HEK293 (cell line): ENCODE measurements at regions not wholly inside any gene's neighbourhood (a gene's known extent, or its start where the extent isn't known, plus 50 kb on each side); places are given as distances from the start of the nearest gene placed in this dataset.

Experiments
- CTCF ChIA-PET: fragments of 350-600 bp; formaldehyde crosslinking; extraction: SDS; loops from one replicate; lab custom pipeline; 2021; ENCODE audit warnings: antibody characterized with exemption; lab: Yijun Ruan, JAX
- POLR2A ChIA-PET: fragments of 300-600 bp; formaldehyde crosslinking; extraction: SDS; loops from one replicate; lab custom pipeline; 2020; ENCODE audit warnings: antibody characterized with exemption, inconsistent platforms; lab: Yijun Ruan, JAX
- H3K27ac ChIP-seq: fragments of 200-500 bp; sonication (Bioruptor generic); 2 replicates; pipeline ENCODE4 v1.5.1; 2014; ENCODE audit warnings: low read depth, low read length, control low read depth, inconsistent platforms; ENCODE audit errors: extremely low read depth
- H3K36me3 ChIP-seq, 2 experiments: fragments of 200-500 bp in 1 of 2; sonication (Bioruptor generic) in 1 of 2; 1 replicate in 1 of 2; 2 replicates in 1 of 2; pipeline ENCODE4 v1.5.1; 2014 to 2017; ENCODE audit warnings: inconsistent platforms in 2 of 2, low read length in 2 of 2; ENCODE audit not compliant: control insufficient read depth in 2 of 2, insufficient read depth in 1 of 2
- H3K4me1 ChIP-seq: fragments of 200-500 bp; sonication (Bioruptor generic); 2 replicates; pipeline ENCODE4 v1.5.1; 2014; ENCODE audit warnings: mild to moderate bottlenecking, low read length, inconsistent platforms; ENCODE audit not compliant: control insufficient read depth, insufficient read depth
- H3K4me3 ChIP-seq: 2 replicates; pipeline ENCODE4 v1.5.1; 2011; ENCODE audit warnings: low read depth, mild to moderate bottlenecking, control low read depth, low read length, moderate library complexity
- H3K9me3 ChIP-seq: fragments of 200-500 bp; sonication (Bioruptor generic); 2 replicates; pipeline ENCODE4 v1.5.1; 2014; ENCODE audit warnings: low read depth, low read length, inconsistent platforms; ENCODE audit not compliant: control insufficient read depth, insufficient read depth
- HIC1 ChIP-seq: fragments of 450-650 bp; formaldehyde crosslinking; IDR thresholded peaks from 2 replicates; pipeline ENCODE4 v1.5.1; 2016; ENCODE audit warnings: missing biosample characterization, missing genetic modification characterization
- MEIS1 ChIP-seq: sonication (generic); formaldehyde crosslinking; IDR thresholded peaks from 2 replicates; pipeline ENCODE4 v1.8.1; 2022; ENCODE audit warnings: missing genetic modification reagents, mild to moderate bottlenecking, borderline replicate concordance
- REST ChIP-seq: fragments of 450-650 bp; formaldehyde crosslinking; IDR thresholded peaks from 2 replicates; pipeline ENCODE4 v1.5.1; 2016; ENCODE audit warnings: missing biosample characterization, missing genetic modification characterization
- SP2 ChIP-seq: fragments of 450-650 bp; formaldehyde crosslinking; IDR thresholded peaks from 2 replicates; pipeline ENCODE4 v1.5.1; 2016; ENCODE audit warnings: missing biosample characterization, missing genetic modification characterization
- ZBTB21 ChIP-seq: fragments of 450-650 bp; formaldehyde crosslinking; IDR thresholded peaks from 2 replicates; pipeline ENCODE4 v1.5.1; 2017; ENCODE audit warnings: missing biosample characterization, missing genetic modification characterization
- ZFP41 ChIP-seq: fragments of 450-650 bp; formaldehyde crosslinking; IDR thresholded peaks from 2 replicates; pipeline ENCODE4 v1.5.1; 2016; ENCODE audit warnings: missing biosample characterization, missing genetic modification characterization, borderline replicate concordance
- ZNF114 ChIP-seq: fragments of 450-650 bp; formaldehyde crosslinking; IDR thresholded peaks from 2 replicates; pipeline ENCODE4 v1.5.0; 2017; ENCODE audit warnings: missing biosample characterization, missing genetic modification characterization
- ZNF18 ChIP-seq: fragments of 450-650 bp; formaldehyde crosslinking; IDR thresholded peaks from 2 replicates; pipeline ENCODE4 v1.5.1; 2016; ENCODE audit warnings: missing biosample characterization, missing genetic modification characterization
- ZNF26 ChIP-seq: fragments of 450-650 bp; formaldehyde crosslinking; IDR thresholded peaks from 2 replicates; pipeline ENCODE4 v1.5.1; 2016; ENCODE audit warnings: missing biosample characterization, missing genetic modification characterization
- ZNF274 ChIP-seq, 2 experiments: fragments of 200-500 bp in 1 of 2; fragments of 450-650 bp in 1 of 2; sonication (Bioruptor generic) in 1 of 2; formaldehyde crosslinking in 1 of 2; IDR thresholded peaks; 2 replicates each; pipeline versions ENCODE4 v1.5.1 to v1.6.1; 2014 to 2016; ENCODE audit warnings: borderline replicate concordance in 1 of 2, inconsistent platforms in 1 of 2, low read length in 1 of 2, missing biosample characterization in 1 of 2, missing genetic modification characterization in 1 of 2
- ZNF280C ChIP-seq: fragments of 450-650 bp; formaldehyde crosslinking; IDR thresholded peaks from 2 replicates; pipeline ENCODE4 v1.5.1; 2016; ENCODE audit warnings: missing biosample characterization, missing genetic modification characterization
- ZNF335 ChIP-seq: fragments of 450-650 bp; formaldehyde crosslinking; conservative IDR thresholded peaks from 2 replicates; pipeline ENCODE4 v1.5.1; 2016; ENCODE audit warnings: missing biosample characterization, missing genetic modification characterization
- ZNF48 ChIP-seq: fragments of 450-650 bp; formaldehyde crosslinking; IDR thresholded peaks from 2 replicates; pipeline ENCODE4 v1.5.1; 2016; ENCODE audit warnings: missing biosample characterization, missing genetic modification characterization
- ZNF530 ChIP-seq: fragments of 450-650 bp; formaldehyde crosslinking; IDR thresholded peaks from 2 replicates; pipeline ENCODE4 v1.5.1; 2016; ENCODE audit warnings: low read depth, missing biosample characterization, missing genetic modification characterization
- ZNF555 ChIP-seq: fragments of 450-650 bp; formaldehyde crosslinking; conservative IDR thresholded peaks from 2 replicates; pipeline ENCODE4 v1.5.1; 2017; ENCODE audit warnings: missing biosample characterization, mild to moderate bottlenecking, missing genetic modification characterization, inconsistent platforms
- ZNF585B ChIP-seq: fragments of 450-650 bp; formaldehyde crosslinking; IDR thresholded peaks from 2 replicates; pipeline ENCODE4 v1.5.1; 2016; ENCODE audit warnings: missing biosample characterization, missing genetic modification characterization
- ZNF600 ChIP-seq: fragments of 450-650 bp; formaldehyde crosslinking; IDR thresholded peaks from 2 replicates; pipeline ENCODE4 v1.5.1; 2016; ENCODE audit warnings: missing biosample characterization, missing genetic modification characterization
- ZNF660 ChIP-seq: fragments of 450-650 bp; IDR thresholded peaks from 2 replicates; pipeline ENCODE4 v1.5.1; 2018; ENCODE audit warnings: missing biosample characterization, mild to moderate bottlenecking, missing genetic modification characterization
- ZNF670 ChIP-seq: fragments of 450-650 bp; formaldehyde crosslinking; IDR thresholded peaks from 2 replicates; pipeline ENCODE4 v1.5.1; 2016; ENCODE audit warnings: missing biosample characterization, missing genetic modification characterization, low read depth
- ZNF843 ChIP-seq: fragments of 450-650 bp; formaldehyde crosslinking; IDR thresholded peaks from 2 replicates; pipeline ENCODE4 v1.5.1; 2016; ENCODE audit warnings: missing biosample characterization, missing genetic modification characterization
- ZSCAN18 ChIP-seq: fragments of 450-650 bp; formaldehyde crosslinking; IDR thresholded peaks from 2 replicates; pipeline ENCODE4 v1.5.1; 2016; ENCODE audit warnings: missing biosample characterization, missing genetic modification characterization

GRCh38 chr3:1908651-1909445, 189.8 kb upstream of the CNTN4 start:
- Histone ChIP-seq H3K36me3 (no peaks in the 10 kb centered on the region), H3K9me3 (no peaks in the 10 kb centered on the region), H3K27ac (no peak overlapping the region), H3K4me3 (no peak overlapping the region), H3K4me1 (no peaks in the 10 kb centered on the region)
- ChIA-PET POLR2A (no interaction called here), CTCF (no interaction called here)
- no peak for TF ChIP-seq ZNF843 (tag by site-specific recombination)
- no peak for TF ChIP-seq ZFP41 (tag by site-specific recombination)
- no peak for TF ChIP-seq ZNF114 (tag by site-specific recombination)
- TF ChIP-seq ZBTB21 (tag by site-specific recombination), result no peak
- no peak for TF ChIP-seq ZSCAN18 (tag by site-specific recombination)

- no peaks in the 10 kb centered on the region for H3K36me3 ChIP-seq
- H3K4me1 ChIP-seq, result no peaks in the 10 kb centered on the region
- no peak overlapping the region for H3K4me3 ChIP-seq
- ChIA-PET POLR2A (no interaction called here), CTCF (interaction anchor here (0.6 kb wide), 2 partner anchors 289 to 1008 kb away, joined by 4 read pairs; no protein-coding TSS in a partner anchor)
- no peak overlapping the region for H3K27ac ChIP-seq
- no peaks in the 10 kb centered on the region for H3K9me3 ChIP-seq
- TF ChIP-seq ZNF274 (IDR thresholded peaks at IDR 0.05; ENCODE audit: low read length) (no peak), ZNF274 (tag by site-specific recombination; IDR thresholded peaks at IDR 0.05; ENCODE audit: borderline replicate concordance) (no peak), ZNF660 (tag by site-specific recombination) (no peak), ZNF335 (tag by site-specific recombination) (no peak), ZBTB21 (tag by site-specific recombination) (no peak), ZNF555 (no peak), HIC1 (no peak), ZNF585B (tag by site-specific recombination) (no peak), REST (tag by site-specific recombination) (no peak), ZNF18 (no peak), ZNF670 (tag by site-specific recombination) (no peak), ZNF280C (tag by site-specific recombination) (no peak), ZNF530 (no peak), MEIS1 (CRISPR knock-in tag) (no peak), ZNF600 (tag by site-specific recombination) (no peak), ZNF48 (no peak), ZNF26 (tag by site-specific recombination) (no peak), SP2 (tag by site-specific recombination) (no peak)
Measured at GRCh38 chr3:1910322-1910721, 188.3 kb upstream of the CNTN4 start.
